ENCODE measurements at regions not wholly inside any gene's neighbourhood (a gene's known extent, or its start where the extent isn't known, plus 50 kb on each side); places are given as distances from the start of the nearest gene placed in this dataset.

DNA sequence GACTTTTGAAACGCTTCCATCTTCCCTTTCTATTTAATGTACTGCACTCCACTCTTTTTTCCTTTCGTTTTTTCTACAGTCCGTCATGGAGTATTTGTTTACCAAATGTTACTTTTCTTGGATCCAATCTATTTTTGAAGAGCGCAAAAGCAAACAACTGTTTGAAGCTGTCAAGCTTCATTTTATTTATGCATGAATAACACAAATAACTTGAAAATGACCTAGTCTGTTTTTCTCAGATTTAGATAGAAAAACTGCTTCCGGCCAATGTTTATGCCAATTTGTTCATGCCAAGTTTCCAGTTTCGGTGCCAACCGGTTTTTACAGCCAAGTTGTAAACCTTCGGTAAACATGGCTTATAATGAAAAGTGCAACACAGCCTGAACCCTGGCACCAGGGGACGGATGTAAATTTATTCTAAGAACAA is 150.9 kb upstream of the KLF6 start:
- WGBS (ENCODE audit: insufficient coverage, low coverage, missing lambda C conversion rate): 90% methylated on average over 9 of the region's 9 CpGs
- Histone ChIP-seq H3K9me1 (ENCODE audit: control insufficient read depth, insufficient read depth, low read length) (no peaks in the 10 kb centered on the region), H3K27me3 (ENCODE audit: control insufficient read depth in 2 of 2, insufficient read depth in 2 of 2, low read length in 2 of 2) (no peaks in the 10 kb centered on the region), H4K20me1 (replicated peaks; ENCODE audit: control insufficient read depth, insufficient read depth, low read length) (no peaks in the 10 kb centered on the region), H2AFZ (ENCODE audit: low read depth, low read length) (no peak overlapping the region), H3K4me3 (no peak overlapping the region), H3K4me2 (ENCODE audit: insufficient read depth, low read length) (no peak overlapping the region), H3K79me2 (ENCODE audit: control insufficient read depth, insufficient read depth, low read length) (no peaks in the 10 kb centered on the region), H3K9me3 (replicated peaks; ENCODE audit: control insufficient read depth, insufficient read depth, low read depth, low read length) (no peaks in the 10 kb centered on the region; the same call in 1 of the 2 replicates), H3K4me1 (replicated peaks in 1 of 2; ENCODE audit: control insufficient read depth in 2 of 2, insufficient read depth in 2 of 2, low read length in 2 of 2) (peaks cover 3 to 16% of the 10 kb centered on the region in 2 experiments; a peak in 4 of 5 replicates), H3K9ac (ENCODE audit: insufficient read depth in 1 of 2, low read depth in 2 of 2, low read length in 2 of 2) (no peak overlapping the region), H3K27ac (ENCODE audit: extremely low read depth, low read depth, low read length) (no peak overlapping the region), H3K36me3 (ENCODE audit: control insufficient read depth, insufficient read depth, low read length) (no peaks in the 10 kb centered on the region)
- TF ChIP-seq ZNF217 (CRISPR knock-in tag; IDR thresholded peaks at IDR 0.05) (no peak), ZC3H8 (IDR thresholded peaks at IDR 0.05) (no peak), NUFIP1 (IDR thresholded peaks at IDR 0.05; ENCODE audit: partially characterized antibody) (no peak), CXXC5 (CRISPR knock-in tag; IDR thresholded peaks at IDR 0.05) (no peak), U2AF2 (optimal IDR thresholded peaks at IDR 0.05; ENCODE audit: low read depth, low read length) (no peak)
- TF ChIP-seq, protein P1, sequence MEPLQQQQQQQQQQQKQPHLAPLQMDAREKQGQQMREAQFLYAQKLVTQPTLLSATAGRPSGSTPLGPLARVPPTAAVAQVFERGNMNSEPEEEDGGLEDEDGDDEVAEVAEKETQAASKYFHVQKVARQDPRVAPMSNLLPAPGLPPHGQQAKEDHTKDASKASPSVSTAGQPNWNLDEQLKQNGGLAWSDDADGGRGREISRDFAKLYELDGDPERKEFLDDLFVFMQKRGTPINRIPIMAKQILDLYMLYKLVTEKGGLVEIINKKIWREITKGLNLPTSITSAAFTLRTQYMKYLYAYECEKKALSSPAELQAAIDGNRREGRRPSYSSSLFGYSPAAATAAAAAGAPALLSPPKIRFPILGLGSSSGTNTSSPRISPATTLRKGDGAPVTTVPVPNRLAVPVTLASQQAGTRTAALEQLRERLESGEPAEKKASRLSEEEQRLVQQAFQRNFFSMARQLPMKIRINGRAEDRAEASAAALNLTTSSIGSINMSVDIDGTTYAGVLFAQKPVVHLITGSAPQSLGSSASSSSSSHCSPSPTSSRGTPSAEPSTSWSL (CRISPR knock-in tag; IDR thresholded peaks at IDR 0.05; ENCODE audit: borderline replicate concordance): no peak
- ATAC-seq: no peak
- BruUV-seq (replicated peaks): no TSS peak
- no peak for DNase-seq (ENCODE audit: extremely low read depth in 1 of 4, low spot score in 3 of 4)
- POLR2A ChIA-PET: no interaction called here
- FAIRE-seq: no peak
- intact Hi-C loops (cut with micrococcal nuclease) (no loop called here), in situ Hi-C loops (cut with MboI) (no loop called here)
- CTCF ChIA-PET (ENCODE audit: low intra/inter-chr PET ratio): no interaction called here

Data from K562 (cell line).